Psoas muscle (tissue), 7 donors: ENCODE measurements at regions not wholly inside any gene's neighbourhood (a gene's known extent, or its start where the extent isn't known, plus 50 kb on each side); places are given as distances from the start of the nearest gene placed in this dataset.

Source experiments
- ATAC-seq, 4 donors: fragments of 200-7000 bp; cut with Tn5 transposase; one replicate each; pipeline ENCODE4 v1.9.1; 2020; ENCODE audit warnings: moderate library complexity in 3 of 4, mild to moderate bottlenecking in 2 of 4
- DNase-seq, 2 donors: peaks; one replicate each; pipeline ENCODE4 v3.0.0-alpha.2; 2020
- H3K27ac ChIP-seq: fragments of 200-600 bp; one replicate; pipeline ENCODE4 v1.8.0; 2022
- H3K27me3 ChIP-seq, 3 donors: fragments of 200-600 bp in 1 of 3; one replicate each; pipeline versions ENCODE4 v1.6.1 to v1.8.0; 2013 to 2022; ENCODE audit warnings: low read length in 2 of 3, mild to moderate bottlenecking in 2 of 3, moderate library complexity in 1 of 3; ENCODE audit not compliant: insufficient read depth in 3 of 3
- H3K36me3 ChIP-seq, 2 donors: fragments of 200-600 bp in 1 of 2; one replicate each; pipeline versions ENCODE4 v1.6.1 to v1.8.0; 2013 to 2022; ENCODE audit warnings: low read depth in 1 of 2, mild to moderate bottlenecking in 1 of 2, moderate library complexity in 1 of 2; ENCODE audit not compliant: insufficient read depth in 1 of 2
- H3K4me1 ChIP-seq: fragments of 200-600 bp; one replicate; pipeline ENCODE4 v1.8.0; 2022
- H3K4me3 ChIP-seq: fragments of 200-600 bp; one replicate; pipeline ENCODE4 v1.8.0; 2022; ENCODE audit warnings: mild to moderate bottlenecking
- H3K9me3 ChIP-seq: fragments of 200-600 bp; one replicate; pipeline ENCODE4 v1.8.0; 2022
- CTCF ChIP-seq: fragments of 200-600 bp; IDR thresholded peaks from one replicate; pipeline ENCODE4 v1.8.0; 2022; ENCODE audit warnings: antibody characterized with exemption
- WGBS, 3 donors: extraction: QIAGEN DNeasy Blood & Tissue Kit; methylation state at CpG; one replicate each; pipeline versions ENCODE4 v1.1.6 to v1.1.7; 2013; 5-methylcytosine and 5-hydroxymethylcytosine counted together
- intact Hi-C, 2 donors: fragments of 100-400 bp; cut with DNase I; formaldehyde crosslinking; loops; one replicate each; pipeline versions ENCODE4 v1.11.0 to v1.14.2; 2022
- donor health status: healthy with polysubstance abuse.
- donor health status: DM: no; HTN: no; CAD: no; lungs with moderate emphysema.
- donor health status: Bipolar disorder and iron deficiency.
- donor health status: healthy.
- donor health status: DM: yes; HTN: yes; CAD: no.
- donor health status: DM: no; HTN: no; CAD: no.
- donor health status: DM: yes; HTN: yes; CAD: no.

DNA sequence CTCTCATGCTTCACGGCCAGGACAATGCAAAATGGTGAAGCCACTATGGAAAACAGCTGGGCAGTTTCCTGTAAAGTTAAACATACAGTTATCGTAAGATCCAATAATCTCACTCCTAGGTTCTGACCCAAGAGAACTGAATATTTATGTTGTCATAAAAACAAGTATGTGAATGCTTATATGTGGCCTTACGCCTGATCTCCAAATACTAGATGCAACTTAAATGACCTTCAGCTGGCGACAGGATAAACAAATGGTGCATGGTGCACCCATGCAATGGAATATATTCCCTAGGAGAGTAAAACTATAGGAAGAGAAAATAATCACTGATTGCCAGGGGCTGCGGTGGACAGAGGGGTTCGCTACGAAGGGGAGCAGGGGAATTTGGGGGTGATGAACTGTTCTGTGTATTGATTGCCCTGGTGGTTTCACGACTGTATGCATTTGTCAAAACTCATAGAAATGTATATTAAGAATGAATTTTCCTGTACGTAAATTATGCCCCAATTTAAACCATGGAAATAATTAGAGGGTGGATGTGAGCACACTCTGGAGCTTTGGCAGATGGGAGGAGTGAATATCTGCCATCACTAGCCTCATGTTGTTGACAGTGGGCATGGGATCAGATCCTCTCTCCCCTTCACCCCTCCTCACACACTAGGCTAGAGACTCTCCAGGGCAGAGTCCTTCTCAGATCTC, 100.8 kb upstream of the MYCN start:
- no peak overlapping the region for H3K27ac ChIP-seq
- intact Hi-C loops: no loop called here
- no peak overlapping the region for H3K4me3 ChIP-seq
- ATAC-seq: no peak
- TF ChIP-seq CTCF: no peak
- no peak for DNase-seq
- peaks cover 0 to 1% (median 0%) of the 10 kb centered on the region in 3 donors for H3K27me3 ChIP-seq
- H3K9me3 ChIP-seq: no peaks in the 10 kb centered on the region
- 83 to 87% (median 85%) methylated on average over 9 of the region's 9 CpGs for WGBS, 3 donors
- no peaks in the 10 kb centered on the region for H3K36me3 ChIP-seq
- H3K4me1 ChIP-seq: no peaks in the 10 kb centered on the region

DNA sequence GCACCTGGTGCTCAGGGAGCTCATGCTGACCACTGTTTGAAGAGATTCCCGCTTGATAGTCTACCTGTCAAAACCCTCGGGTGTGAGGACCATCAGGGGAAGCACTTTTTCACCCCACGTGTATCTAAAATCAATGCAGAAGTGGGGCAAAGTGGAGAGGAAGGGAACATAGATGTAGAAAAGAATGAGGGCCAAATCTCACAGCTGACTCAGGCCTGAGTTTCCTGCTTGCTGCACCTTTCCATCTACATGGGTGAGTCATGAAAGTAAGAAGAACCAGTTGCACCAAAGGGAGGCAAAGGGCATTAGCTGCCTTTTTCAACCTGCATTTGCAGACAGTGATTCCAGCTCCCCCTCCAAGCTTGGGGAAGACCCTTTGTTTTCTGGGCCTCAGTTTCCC, 100.2 kb upstream of the MYCN start:
- no peak for TF ChIP-seq CTCF
- ATAC-seq (no peak), DNase-seq (no peak)
- Histone ChIP-seq H3K4me3 (no peak overlapping the region), H3K36me3 (no peaks in the 10 kb centered on the region), H3K9me3 (no peaks in the 10 kb centered on the region), H3K4me1 (no peaks in the 10 kb centered on the region), H3K27me3 (peaks cover 0 to 1% (median 0%) of the 10 kb centered on the region in 3 donors), H3K27ac (no peak overlapping the region)
- intact Hi-C loops: no loop called here
- 86 to 93% (median 88%) methylated on average over 3 of the region's 3 CpGs for WGBS, 3 donors

DNA sequence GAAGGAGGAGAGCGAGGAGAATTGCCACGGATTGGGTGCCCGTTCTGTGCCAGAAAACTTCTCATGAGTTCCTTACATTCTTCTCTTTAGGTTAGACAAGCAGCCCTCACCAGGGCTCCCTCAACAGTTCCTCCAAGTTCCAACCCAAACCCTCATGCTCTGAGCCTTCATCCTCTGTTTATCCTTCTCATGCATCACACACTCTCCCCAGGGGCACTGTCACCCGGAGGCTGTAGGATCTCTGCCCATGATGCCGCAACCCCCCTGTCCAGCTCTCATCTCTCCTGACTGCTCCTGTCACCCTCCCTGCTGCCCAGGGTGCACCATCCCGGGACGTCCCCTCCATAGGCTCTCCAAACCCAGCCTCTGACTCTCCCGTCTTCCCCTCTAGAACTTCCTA, 99.4 kb upstream of the MYCN start:
- intact Hi-C loops: no loop called here
- no peak for ATAC-seq
- no peaks in the 10 kb centered on the region for H3K9me3 ChIP-seq

GRCh38 chr2:15841776-15842560, 98.4 kb upstream of the MYCN start:
- no peak overlapping the region for H3K4me3 ChIP-seq
- H3K9me3 ChIP-seq: no peaks in the 10 kb centered on the region
- no peak for DNase-seq
- intact Hi-C loops: no loop called here
- TF ChIP-seq CTCF: no peak
- no peaks in the 10 kb centered on the region for H3K36me3 ChIP-seq
- no peak for ATAC-seq
- H3K27me3 ChIP-seq: peaks cover 0 to 1% (median 0%) of the 10 kb centered on the region in 3 donors
- WGBS, 3 donors: 84 to 91% (median 88%) methylated on average over 12 of the region's 12 CpGs
- H3K27ac ChIP-seq: no peak overlapping the region
- H3K4me1 ChIP-seq: no peaks in the 10 kb centered on the region

More for the DNA sequence above, 99.4 kb upstream of the MYCN start:
- 80 to 88% (median 82%) methylated on average over 8 of the region's 8 CpGs for WGBS, 3 donors
- DNase-seq: no peak
- Histone ChIP-seq H3K4me3 (no peak overlapping the region), H3K36me3 (no peaks in the 10 kb centered on the region), H3K4me1 (no peaks in the 10 kb centered on the region), H3K27ac (no peak overlapping the region), H3K27me3 (peaks cover 0 to 1% (median 0%) of the 10 kb centered on the region in 3 donors)
- TF ChIP-seq CTCF: no peak
